Panc1 (cell line): ENCODE measurements at regions not wholly inside any gene's neighbourhood (a gene's known extent, or its start where the extent isn't known, plus 50 kb on each side); places are given as distances from the start of the nearest gene placed in this dataset.

Source experiments
- ATAC-seq: fragments of 200-7000 bp; cut with Tn5 transposase; 2 replicates; pipeline ENCODE4 v1.9.1; 2020; ENCODE audit warnings: mild to moderate bottlenecking, moderate library complexity
- BruUV-seq: library from RNA; stranded (reverse); fragments of 400-500 nt; replicated peaks from 2 replicates; lab custom pipeline; 2021; lab: Mats Ljungman, UMichigan
- CTCF ChIA-PET: fragments of 300-600 bp; sonication (Branson Sonifier 250); formaldehyde crosslinking; loops from one replicate; lab custom pipeline; 2022; ENCODE audit warnings: antibody characterized with exemption; lab: Charles Lee
- POLR2A ChIA-PET: fragments of 300-600 bp; sonication (Branson Sonifier 250); formaldehyde crosslinking; loops from one replicate; lab custom pipeline; 2022; ENCODE audit warnings: antibody characterized with exemption; lab: Charles Lee
- DNase-seq: peaks from one replicate; pipeline ENCODE4 v3.0.0-alpha.2; 2010; ENCODE audit warnings: low read depth, low spot score
- H3K27ac ChIP-seq: 2 replicates; pipeline ENCODE4 v1.5.1; 2011; ENCODE audit warnings: mild to moderate bottlenecking, low read length, inconsistent platforms
- H3K27me3 ChIP-seq: fragments of 200-500 bp; sonication (Bioruptor generic); 2 replicates; pipeline ENCODE4 v1.6.0; 2014; ENCODE audit warnings: low read length, inconsistent platforms; ENCODE audit not compliant: control insufficient read depth, insufficient read depth
- H3K36me3 ChIP-seq: fragments of 200-500 bp; sonication (Bioruptor generic); 2 replicates; pipeline ENCODE4 v1.5.1; 2014; ENCODE audit warnings: inconsistent platforms, mild to moderate bottlenecking, low read length, moderate library complexity; ENCODE audit not compliant: control insufficient read depth, insufficient read depth
- H3K4me1 ChIP-seq: 2 replicates; pipeline ENCODE4 v1.5.1; 2011; ENCODE audit warnings: inconsistent platforms, mild to moderate bottlenecking, low read length, moderate library complexity; ENCODE audit not compliant: control insufficient read depth, insufficient read depth
- H3K4me3 ChIP-seq, 2 experiments: 2 replicates each; pipeline ENCODE4 v1.5.1; 2011 to 2012; ENCODE audit warnings: low read depth in 2 of 2, low read length in 2 of 2, mild to moderate bottlenecking in 2 of 2, inconsistent platforms in 1 of 2, moderate library complexity in 1 of 2
- H3K9me3 ChIP-seq: fragments of 200-500 bp; sonication (Bioruptor generic); 2 replicates; pipeline ENCODE4 v1.5.1; 2014; ENCODE audit warnings: low read depth, mild to moderate bottlenecking, inconsistent platforms, low read length, moderate library complexity; ENCODE audit not compliant: control insufficient read depth, insufficient read depth
- POLR2AphosphoS5 ChIP-seq: IDR thresholded peaks from 2 replicates; pipeline ENCODE4 v1.6.1; 2012; ENCODE audit warnings: mild to moderate bottlenecking, low read depth, low read length, moderate library complexity
- SIN3A ChIP-seq: IDR thresholded peaks from 2 replicates; pipeline ENCODE4 v1.6.1; 2012; ENCODE audit warnings: low read depth, mild to moderate bottlenecking, low read length, moderate library complexity, borderline replicate concordance; ENCODE audit not compliant: insufficient read depth
- TCF7L2 ChIP-seq: IDR thresholded peaks from 2 replicates; pipeline ENCODE4 v1.6.1; 2011; ENCODE audit warnings: mild to moderate bottlenecking, low read depth, low read length, inconsistent platforms
- in situ Hi-C: cut with HindIII; loops from 2 replicates; pipeline ENCODE4 v1.10.0; 2016; ENCODE audit warnings: low sequenced_read_pairs, low pct_unique_long_range_greater_than_20kb
- intact Hi-C: fragments of 100-400 bp; cut with micrococcal nuclease; formaldehyde crosslinking; loops from one replicate; pipeline ENCODE4 v1.10.0; 2022; ENCODE audit not compliant: unreplicated experiment
- TF ChIP-seq, protein P1 (sequence below): fragments of 450-650 bp; IDR thresholded peaks from 2 replicates; pipeline ENCODE4 v1.5.1; 2017; ENCODE audit warnings: mild to moderate bottlenecking
- TF ChIP-seq, protein P2 (sequence below), 2 experiments: IDR thresholded peaks; 2 replicates each; pipeline ENCODE4 v1.6.1; 2011 to 2012; ENCODE audit warnings: low read depth in 2 of 2, control low read depth in 1 of 2, low read length in 1 of 2, mild to moderate bottlenecking in 1 of 2, moderate library complexity in 1 of 2; ENCODE audit not compliant: insufficient read depth in 1 of 2

DNA sequence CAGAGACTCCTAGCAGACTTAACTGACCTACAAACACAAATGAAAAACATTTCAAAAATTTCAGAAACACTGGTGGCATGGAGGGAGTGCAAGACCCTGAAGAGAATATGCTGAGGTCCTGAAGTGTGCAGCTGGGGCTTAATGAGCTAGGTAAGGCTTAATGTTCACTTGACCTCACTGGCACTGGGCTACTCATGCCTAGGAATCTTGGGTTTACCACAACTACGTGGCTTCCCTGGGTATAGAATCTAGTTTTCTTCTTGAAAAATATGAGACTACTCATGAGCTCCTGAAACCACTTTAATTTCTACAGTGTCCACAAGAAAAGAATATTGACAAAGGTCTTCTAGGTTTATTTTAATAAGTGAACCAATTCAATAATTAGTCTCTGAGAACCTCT is 139.8 kb downstream of the HNMT start:
- Histone ChIP-seq H3K27ac (no peak overlapping the region), H3K36me3 (no peaks in the 10 kb centered on the region), H3K4me3 (no peak overlapping the region), H3K9me3 (no peaks in the 10 kb centered on the region), H3K27me3 (no peaks in the 10 kb centered on the region), H3K4me1 (no peaks in the 10 kb centered on the region)
- ChIA-PET CTCF (no interaction called here), POLR2A (interaction anchor here (0.5 kb wide), 1 partner anchor 140 kb away, joined by 7 read pairs; the partner anchor contains the start of gene HNMT)
- BruUV-seq: no TSS peak
- DNase-seq: no peak
- no peak for ATAC-seq
- intact Hi-C loops: no loop called here
- in situ Hi-C loops: no loop called here
- TF ChIP-seq POLR2AphosphoS5: no peak
- TF ChIP-seq, protein P1, sequence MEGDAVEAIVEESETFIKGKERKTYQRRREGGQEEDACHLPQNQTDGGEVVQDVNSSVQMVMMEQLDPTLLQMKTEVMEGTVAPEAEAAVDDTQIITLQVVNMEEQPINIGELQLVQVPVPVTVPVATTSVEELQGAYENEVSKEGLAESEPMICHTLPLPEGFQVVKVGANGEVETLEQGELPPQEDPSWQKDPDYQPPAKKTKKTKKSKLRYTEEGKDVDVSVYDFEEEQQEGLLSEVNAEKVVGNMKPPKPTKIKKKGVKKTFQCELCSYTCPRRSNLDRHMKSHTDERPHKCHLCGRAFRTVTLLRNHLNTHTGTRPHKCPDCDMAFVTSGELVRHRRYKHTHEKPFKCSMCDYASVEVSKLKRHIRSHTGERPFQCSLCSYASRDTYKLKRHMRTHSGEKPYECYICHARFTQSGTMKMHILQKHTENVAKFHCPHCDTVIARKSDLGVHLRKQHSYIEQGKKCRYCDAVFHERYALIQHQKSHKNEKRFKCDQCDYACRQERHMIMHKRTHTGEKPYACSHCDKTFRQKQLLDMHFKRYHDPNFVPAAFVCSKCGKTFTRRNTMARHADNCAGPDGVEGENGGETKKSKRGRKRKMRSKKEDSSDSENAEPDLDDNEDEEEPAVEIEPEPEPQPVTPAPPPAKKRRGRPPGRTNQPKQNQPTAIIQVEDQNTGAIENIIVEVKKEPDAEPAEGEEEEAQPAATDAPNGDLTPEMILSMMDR: no peak
- no peak for TF ChIP-seq SIN3A

GRCh38 chr2:138105358-138105757 is 141.1 kb downstream of the HNMT start:
- CTCF ChIA-PET: no interaction called here
- Histone ChIP-seq H3K9me3 (no peaks in the 10 kb centered on the region), H3K27ac (no peak overlapping the region), H3K27me3 (no peaks in the 10 kb centered on the region), H3K36me3 (no peaks in the 10 kb centered on the region), H3K4me1 (no peaks in the 10 kb centered on the region), H3K4me3 (no peak overlapping the region)
- in situ Hi-C loops: no loop called here
- BruUV-seq: no TSS peak
- POLR2A ChIA-PET: interaction anchor here (0.6 kb wide), 1 partner anchor 149 kb away, joined by 3 read pairs; no protein-coding TSS in a partner anchor
- ATAC-seq: no peak
- TF ChIP-seq, protein P1: no peak
- no peak for TF ChIP-seq POLR2AphosphoS5
- no peak for TF ChIP-seq TCF7L2
- TF ChIP-seq SIN3A: no peak
- TF ChIP-seq, protein P2, sequence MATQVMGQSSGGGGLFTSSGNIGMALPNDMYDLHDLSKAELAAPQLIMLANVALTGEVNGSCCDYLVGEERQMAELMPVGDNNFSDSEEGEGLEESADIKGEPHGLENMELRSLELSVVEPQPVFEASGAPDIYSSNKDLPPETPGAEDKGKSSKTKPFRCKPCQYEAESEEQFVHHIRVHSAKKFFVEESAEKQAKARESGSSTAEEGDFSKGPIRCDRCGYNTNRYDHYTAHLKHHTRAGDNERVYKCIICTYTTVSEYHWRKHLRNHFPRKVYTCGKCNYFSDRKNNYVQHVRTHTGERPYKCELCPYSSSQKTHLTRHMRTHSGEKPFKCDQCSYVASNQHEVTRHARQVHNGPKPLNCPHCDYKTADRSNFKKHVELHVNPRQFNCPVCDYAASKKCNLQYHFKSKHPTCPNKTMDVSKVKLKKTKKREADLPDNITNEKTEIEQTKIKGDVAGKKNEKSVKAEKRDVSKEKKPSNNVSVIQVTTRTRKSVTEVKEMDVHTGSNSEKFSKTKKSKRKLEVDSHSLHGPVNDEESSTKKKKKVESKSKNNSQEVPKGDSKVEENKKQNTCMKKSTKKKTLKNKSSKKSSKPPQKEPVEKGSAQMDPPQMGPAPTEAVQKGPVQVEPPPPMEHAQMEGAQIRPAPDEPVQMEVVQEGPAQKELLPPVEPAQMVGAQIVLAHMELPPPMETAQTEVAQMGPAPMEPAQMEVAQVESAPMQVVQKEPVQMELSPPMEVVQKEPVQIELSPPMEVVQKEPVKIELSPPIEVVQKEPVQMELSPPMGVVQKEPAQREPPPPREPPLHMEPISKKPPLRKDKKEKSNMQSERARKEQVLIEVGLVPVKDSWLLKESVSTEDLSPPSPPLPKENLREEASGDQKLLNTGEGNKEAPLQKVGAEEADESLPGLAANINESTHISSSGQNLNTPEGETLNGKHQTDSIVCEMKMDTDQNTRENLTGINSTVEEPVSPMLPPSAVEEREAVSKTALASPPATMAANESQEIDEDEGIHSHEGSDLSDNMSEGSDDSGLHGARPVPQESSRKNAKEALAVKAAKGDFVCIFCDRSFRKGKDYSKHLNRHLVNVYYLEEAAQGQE (IDR thresholded peaks at IDR 0.05; ENCODE audit: insufficient read depth in 1 of 2, low read depth in 2 of 2, low read length in 1 of 2): no peak
- DNase-seq: no peak
- intact Hi-C loops: no loop called here
